A673 (cell line): ENCODE measurements at regions not wholly inside any gene's neighbourhood (a gene's known extent, or its start where the extent isn't known, plus 50 kb on each side); places are given as distances from the start of the nearest gene placed in this dataset.
"Not testable (repeated sequence)": the region's sequence is repeated elsewhere in the genome, so short reads cannot be mapped to it uniquely, and the experiment has no call there.

Experiments
- BruUV-seq: library from RNA; stranded (reverse); fragments of 400-500 nt; replicated peaks from 2 replicates; lab custom pipeline; 2021; lab: Mats Ljungman, UMichigan
- CTCF ChIA-PET: fragments of 300-600 bp; sonication (Branson Sonifier 250); formaldehyde crosslinking; loops from one replicate; lab custom pipeline; 2022; ENCODE audit warnings: antibody characterized with exemption; lab: Charles Lee
- POLR2A ChIA-PET: fragments of 300-600 bp; sonication (Branson Sonifier 250); formaldehyde crosslinking; loops from one replicate; lab custom pipeline; 2022; ENCODE audit warnings: antibody characterized with exemption; ENCODE audit not compliant: low non-redundant PET; lab: Charles Lee
- DNase-seq: peaks from one replicate; pipeline ENCODE4 v3.0.0-alpha.2; 2015; ENCODE audit warnings: low spot score
- H3K27ac ChIP-seq: fragments of 200-600 bp; sonication (generic); 2 replicates; pipeline ENCODE4 v1.5.1; 2016; ENCODE audit warnings: mixed run types, low read depth, mild to moderate bottlenecking, mixed read lengths, antibody characterized with exemption, low read length; ENCODE audit not compliant: poor library complexity, severe bottlenecking
- H3K27me3 ChIP-seq: fragments of 200-600 bp; sonication (generic); replicated peaks from 2 replicates; pipeline ENCODE4 v1.6.1; 2017; ENCODE audit warnings: mixed run types, low read depth, mild to moderate bottlenecking, mixed read lengths, antibody characterized with exemption, low read length; ENCODE audit not compliant: insufficient read depth, poor library complexity
- H3K36me3 ChIP-seq: fragments of 200-600 bp; sonication (generic); 2 replicates; pipeline ENCODE4 v1.6.1; 2016; ENCODE audit warnings: mixed run types, mild to moderate bottlenecking, mixed read lengths, antibody characterized with exemption, low read length; ENCODE audit not compliant: insufficient read depth, poor library complexity, severe bottlenecking
- H3K4me1 ChIP-seq: fragments of 200-600 bp; sonication (generic); 2 replicates; pipeline ENCODE4 v1.6.1; 2017; ENCODE audit warnings: mixed run types, mild to moderate bottlenecking, mixed read lengths, antibody characterized with exemption, low read length; ENCODE audit not compliant: insufficient read depth, poor library complexity, severe bottlenecking
- H3K4me3 ChIP-seq: fragments of 200-600 bp; sonication (generic); 2 replicates; pipeline ENCODE4 v1.5.1; 2016; ENCODE audit warnings: low read depth, mixed run types, mild to moderate bottlenecking, mixed read lengths, low read length; ENCODE audit not compliant: poor library complexity, severe bottlenecking
- H3K9me3 ChIP-seq: fragments of 200-600 bp; sonication (generic); 2 replicates; pipeline ENCODE4 v1.6.1; 2016; ENCODE audit warnings: mixed run types, low read depth, mild to moderate bottlenecking, mixed read lengths, antibody characterized with exemption, low read length; ENCODE audit not compliant: poor library complexity, severe bottlenecking
- CTCF ChIP-seq: fragments of 300-800, 200-600 bp; sonication (generic); conservative IDR thresholded peaks from 2 replicates; pipeline ENCODE4 v1.5.1; 2017; ENCODE audit warnings: low read depth, mild to moderate bottlenecking, antibody characterized with exemption, low read length, moderate library complexity, mixed read lengths
- EZH2 ChIP-seq: fragments of 200-600 bp; sonication (generic); IDR thresholded peaks from 2 replicates; pipeline ENCODE4 v1.6.1; 2017; ENCODE audit warnings: borderline replicate concordance, low read depth, mild to moderate bottlenecking, mixed read lengths, antibody characterized with exemption, low read length; ENCODE audit not compliant: poor library complexity, severe bottlenecking
- intact Hi-C: fragments of 100-400 bp; cut with micrococcal nuclease; formaldehyde crosslinking; loops from one replicate; pipeline ENCODE4 v1.10.0; 2022; ENCODE audit not compliant: unreplicated experiment

DNA sequence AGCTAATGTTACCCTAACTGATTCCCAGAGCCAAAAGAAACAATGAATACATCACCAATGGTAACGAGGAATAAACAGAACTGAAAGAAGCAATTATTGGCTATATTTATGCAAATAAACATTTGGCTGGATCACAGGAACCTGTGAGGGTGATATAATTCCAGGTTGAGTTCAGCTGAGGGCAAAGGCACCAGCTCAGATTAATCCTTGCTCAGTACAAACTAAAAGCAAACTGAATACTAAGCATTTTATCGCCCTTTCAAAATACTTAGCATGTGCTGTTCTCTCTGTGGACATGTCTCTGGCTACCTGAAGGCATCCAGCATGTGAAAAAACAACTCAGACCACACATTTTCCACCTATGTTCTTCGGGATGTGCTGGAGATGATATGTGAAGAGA lies 791.7 kb downstream of the METTL4 start:
- no peaks in the 10 kb centered on the region for H3K36me3 ChIP-seq
- H3K27ac ChIP-seq, result no peak overlapping the region
- POLR2A ChIA-PET, result no interaction called here
- H3K4me1 ChIP-seq, result no peaks in the 10 kb centered on the region
- no TSS peak for BruUV-seq
- no peak for DNase-seq
- H3K27me3 ChIP-seq, result no peaks in the 10 kb centered on the region
- TF ChIP-seq CTCF, result no peak
- TF ChIP-seq EZH2, result no peak
- no peaks in the 10 kb centered on the region for H3K9me3 ChIP-seq
- CTCF ChIA-PET, result no interaction called here
- intact Hi-C loops, result no loop called here
- no peak overlapping the region for H3K4me3 ChIP-seq

- H3K4me1 ChIP-seq, result no peaks in the 10 kb centered on the region
- no peak overlapping the region for H3K4me3 ChIP-seq
- intact Hi-C loops, result no loop called here
- no peak for DNase-seq
- H3K36me3 ChIP-seq, result no peaks in the 10 kb centered on the region
- no peaks in the 10 kb centered on the region for H3K9me3 ChIP-seq
- H3K27ac ChIP-seq, result no peak overlapping the region
- H3K27me3 ChIP-seq, result no peaks in the 10 kb centered on the region
- ChIA-PET CTCF (no interaction called here), POLR2A (no interaction called here)
- no TSS peak for BruUV-seq
- TF ChIP-seq CTCF (no peak), EZH2 (no peak)
Measured at GRCh38 chr18:1784113-1784512, 787.2 kb downstream of the METTL4 start.

DNA sequence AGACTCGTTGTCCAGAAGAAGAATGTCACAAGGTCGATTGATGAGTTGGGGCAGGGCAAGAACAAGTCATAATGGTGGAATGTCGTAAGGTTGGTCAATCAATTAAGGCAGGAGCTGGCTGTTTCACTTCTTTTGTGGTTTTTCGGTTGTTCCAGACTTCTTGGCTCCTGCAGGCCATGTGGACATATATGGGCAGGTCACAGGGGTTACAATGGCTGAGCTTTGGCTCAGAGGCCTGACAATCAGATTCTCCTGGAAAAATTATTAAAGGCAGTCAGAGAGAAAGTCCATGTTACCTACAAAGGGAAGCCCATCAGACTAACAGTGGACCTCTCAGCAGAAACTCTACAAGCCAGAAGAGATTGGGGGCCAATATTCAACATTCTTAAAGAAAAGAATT lies 785.3 kb downstream of the METTL4 start:
- H3K36me3 ChIP-seq, BruUV-seq, DNase-seq, H3K4me3 ChIP-seq, POLR2A ChIA-PET, intact Hi-C loops, H3K27me3 ChIP-seq, H3K9me3 ChIP-seq, H3K4me1 ChIP-seq, CTCF ChIA-PET, H3K27ac ChIP-seq: not testable (repeated sequence)

- no peak for DNase-seq
- ChIA-PET CTCF (no interaction called here), POLR2A (no interaction called here)
- BruUV-seq, result no TSS peak
- Histone ChIP-seq H3K4me3 (no peak overlapping the region), H3K36me3 (no peaks in the 10 kb centered on the region), H3K27ac (no peak overlapping the region), H3K27me3 (peaks cover 4% of the 10 kb centered on the region), H3K9me3 (no peaks in the 10 kb centered on the region), H3K4me1 (no peaks in the 10 kb centered on the region)
- intact Hi-C loops, result no loop called here
- TF ChIP-seq EZH2, result no peak
- no peak for TF ChIP-seq CTCF
Measured at GRCh38 chr18:1796636-1797035, 774.7 kb downstream of the METTL4 start.
